ENCODE measurements at regions not wholly inside any gene's neighbourhood (a gene's known extent, or its start where the extent isn't known, plus 50 kb on each side); places are given as distances from the start of the nearest gene placed in this dataset.

DNA sequence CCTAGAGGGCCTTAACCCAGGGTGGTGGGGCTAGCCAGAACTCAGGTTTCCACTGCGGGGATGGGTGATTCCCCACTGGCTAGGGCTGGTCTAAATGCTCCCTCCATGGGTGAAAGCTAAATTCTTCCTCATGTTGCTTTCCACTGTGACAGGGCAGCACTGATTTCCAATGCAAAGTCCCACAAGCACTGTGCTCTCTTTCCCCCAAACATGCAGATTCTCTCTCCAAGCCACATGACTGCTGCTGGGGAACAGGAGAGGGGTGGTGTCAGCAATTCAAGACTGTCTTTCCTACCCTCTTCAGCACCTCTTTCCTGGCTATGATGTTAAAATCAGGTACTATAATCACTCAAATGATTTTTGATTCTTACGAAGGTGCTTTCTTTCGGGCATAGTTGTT, 215.5 kb downstream of the RWDD3 start:
- H3K4me2 ChIP-seq = no peak overlapping the region
- no peaks in the 10 kb centered on the region for H4K20me1 ChIP-seq
- no peak overlapping the region for H3K27ac ChIP-seq
- no peaks in the 10 kb centered on the region for H3K4me1 ChIP-seq
- no peaks in the 10 kb centered on the region for H3K9me3 ChIP-seq
- H3K4me3 ChIP-seq = no peak overlapping the region
- no peak overlapping the region for H3K9ac ChIP-seq
- H3K27me3 ChIP-seq = no peaks in the 10 kb centered on the region
- no peaks in the 10 kb centered on the region for H3K36me3 ChIP-seq
- no peak for TF ChIP-seq Cebpa-rat (IDR thresholded peaks at IDR 0.05)

DNA sequence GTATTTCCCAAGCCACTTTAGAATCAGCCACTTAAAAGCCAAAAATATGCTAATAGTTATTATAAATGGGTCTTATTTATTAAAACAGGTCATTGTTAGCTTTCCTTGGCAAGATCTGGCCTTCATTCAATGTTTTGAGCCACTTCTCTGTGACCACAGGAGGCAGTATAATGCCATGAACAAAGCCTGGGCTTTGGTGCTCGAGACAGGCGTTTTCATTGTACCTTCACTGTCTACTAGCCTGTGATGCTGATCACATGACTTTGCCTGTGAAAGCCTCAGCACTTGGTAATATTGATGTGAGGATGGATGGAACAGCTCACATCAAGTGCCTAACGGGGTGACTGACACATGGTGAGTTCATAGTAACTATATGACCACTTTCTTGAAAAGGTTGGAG, 217.0 kb downstream of the RWDD3 start:
- no peak overlapping the region for H3K4me3 ChIP-seq
- no peak overlapping the region for H3K9ac ChIP-seq
- H3K36me3 ChIP-seq = no peaks in the 10 kb centered on the region
- H4K20me1 ChIP-seq = no peaks in the 10 kb centered on the region
- no peaks in the 10 kb centered on the region for H3K4me1 ChIP-seq
- no peak overlapping the region for H3K4me2 ChIP-seq
- no peak for TF ChIP-seq Cebpa-rat (IDR thresholded peaks at IDR 0.05)
- no peaks in the 10 kb centered on the region for H3K27me3 ChIP-seq
- H3K9me3 ChIP-seq = no peaks in the 10 kb centered on the region
- H3K27ac ChIP-seq = no peak overlapping the region

DNA sequence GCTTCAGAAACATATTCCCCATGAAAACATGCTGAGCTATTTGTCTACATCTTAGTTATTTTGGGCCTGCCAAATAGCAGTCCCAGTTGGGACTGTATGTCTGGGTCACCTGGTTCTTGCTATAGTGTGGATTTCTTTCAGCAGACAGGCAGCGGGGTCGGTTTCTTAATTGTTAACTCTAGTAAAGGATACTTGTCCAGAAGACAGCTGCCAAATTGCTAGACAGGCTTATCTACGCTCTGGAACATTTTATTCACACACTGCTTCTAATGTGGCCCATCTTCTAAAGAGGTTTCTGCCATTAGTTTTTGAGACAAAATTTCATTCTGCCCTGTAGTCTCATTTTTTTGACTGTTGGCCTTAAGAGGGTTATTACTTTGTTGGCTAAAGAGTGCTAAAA, 217.9 kb downstream of the RWDD3 start:
- Histone ChIP-seq H3K27me3 (no peaks in the 10 kb centered on the region), H3K9me3 (no peaks in the 10 kb centered on the region), H3K4me3 (no peak overlapping the region), H3K27ac (no peak overlapping the region), H3K4me2 (no peak overlapping the region), H4K20me1 (no peaks in the 10 kb centered on the region), H3K36me3 (no peaks in the 10 kb centered on the region), H3K9ac (no peak overlapping the region), H3K4me1 (no peaks in the 10 kb centered on the region)
- TF ChIP-seq Cebpa-rat (IDR thresholded peaks at IDR 0.05) = no peak

DNA sequence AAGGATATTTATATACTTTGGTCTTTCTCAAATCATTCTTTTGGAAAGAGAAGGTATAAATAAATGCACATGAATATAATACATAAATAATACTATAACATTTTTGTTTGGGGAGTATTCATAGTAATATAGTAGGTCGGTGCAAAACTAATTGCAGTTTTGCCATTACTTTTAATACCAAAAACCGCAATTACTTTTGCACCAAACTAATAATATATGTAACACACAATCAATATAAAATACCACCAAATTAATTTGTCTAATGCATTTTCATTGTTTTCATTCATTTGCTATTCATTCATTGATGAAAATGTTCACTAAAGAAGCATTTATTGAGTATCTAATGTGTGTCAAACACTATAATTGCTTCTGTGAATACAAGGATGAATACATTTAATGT, 219.0 kb downstream of the RWDD3 start:
- Histone ChIP-seq H3K27me3 (no peaks in the 10 kb centered on the region), H3K27ac (no peak overlapping the region), H3K9me3 (no peaks in the 10 kb centered on the region), H3K4me3 (no peak overlapping the region), H4K20me1 (no peaks in the 10 kb centered on the region), H3K4me2 (no peak overlapping the region), H3K4me1 (no peaks in the 10 kb centered on the region), H3K9ac (no peak overlapping the region), H3K36me3 (no peaks in the 10 kb centered on the region)
- TF ChIP-seq Cebpa-rat (IDR thresholded peaks at IDR 0.05) = no peak

DNA sequence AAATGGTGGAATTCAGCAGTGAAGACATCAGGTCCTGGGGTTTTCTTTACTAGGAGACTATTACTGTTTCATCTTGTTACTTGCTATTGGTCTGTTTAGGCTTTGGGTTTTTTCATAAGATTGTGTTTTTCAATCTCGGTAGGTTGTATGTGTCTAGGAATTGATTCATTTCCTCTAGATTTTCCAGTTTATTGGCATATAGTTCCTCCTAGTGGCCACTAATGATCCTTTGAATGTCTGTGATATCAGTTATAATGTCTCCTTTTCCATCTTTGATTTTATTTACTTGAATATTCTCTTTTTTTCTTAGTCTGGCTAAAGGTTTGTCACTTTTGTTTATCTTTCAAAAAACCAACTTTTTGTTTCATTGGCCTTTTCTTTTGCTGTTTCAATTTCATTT, 233.0 kb downstream of the RWDD3 start:
- Histone ChIP-seq H3K4me3 (no peak overlapping the region), H3K4me1 (no peaks in the 10 kb centered on the region), H3K27ac (no peak overlapping the region), H3K9me3 (0 out of 2 replicates have a peak, but pooled peaks cover 5% of the 10 kb centered on the region), H4K20me1 (no peaks in the 10 kb centered on the region), H3K27me3 (no peaks in the 10 kb centered on the region), H3K36me3 (no peaks in the 10 kb centered on the region), H3K4me2 (no peak overlapping the region), H3K9ac (no peak overlapping the region)
- no peak for TF ChIP-seq Cebpa-rat (IDR thresholded peaks at IDR 0.05)

DNA sequence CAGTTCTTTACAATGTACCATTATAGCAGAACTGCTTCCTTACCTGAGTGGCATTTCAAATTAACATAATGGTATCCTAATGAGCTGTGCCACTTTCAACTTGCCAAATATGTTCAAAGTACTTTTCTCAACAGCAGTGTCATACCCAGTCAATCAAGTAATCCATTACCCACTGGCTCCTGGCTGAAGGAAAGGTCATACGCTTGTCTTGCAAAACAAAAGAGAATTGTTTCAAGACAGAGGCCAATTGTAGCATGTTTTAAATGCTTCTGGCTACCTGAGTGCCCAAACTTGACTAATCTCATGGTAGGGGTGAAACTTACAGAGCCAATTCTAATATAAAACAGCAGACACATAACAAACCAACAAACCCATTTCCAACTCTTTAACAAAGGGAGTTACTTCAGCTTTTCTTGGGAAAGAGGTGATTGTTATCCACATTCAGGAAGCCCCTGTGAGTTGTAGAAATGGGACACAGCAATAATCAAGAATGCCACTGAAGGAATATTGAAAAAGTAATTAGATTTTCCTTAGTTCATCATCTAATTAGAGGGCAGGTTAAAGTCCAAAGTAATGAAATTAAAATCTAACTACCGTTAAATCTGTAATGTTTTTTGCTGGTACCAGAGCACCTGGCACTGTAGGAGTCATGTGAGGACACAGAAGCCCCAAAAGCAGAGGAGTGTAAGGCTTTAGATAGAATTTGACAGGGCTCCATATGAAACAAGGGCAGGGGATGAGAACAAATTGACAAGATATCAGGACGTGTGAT, 241.9 kb downstream of the RWDD3 start:
- Histone ChIP-seq H3K9ac (no peak overlapping the region), H3K4me3 (no peak overlapping the region), H3K27ac (no peak overlapping the region), H4K20me1 (no peaks in the 10 kb centered on the region), H3K4me2 (no peak overlapping the region), H3K36me3 (no peaks in the 10 kb centered on the region), H3K27me3 (no peaks in the 10 kb centered on the region), H3K9me3 (peaks cover 18% of the 10 kb centered on the region), H3K4me1 (no peaks in the 10 kb centered on the region)
- no peak for TF ChIP-seq Cebpa-rat (IDR thresholded peaks at IDR 0.05)

DNA sequence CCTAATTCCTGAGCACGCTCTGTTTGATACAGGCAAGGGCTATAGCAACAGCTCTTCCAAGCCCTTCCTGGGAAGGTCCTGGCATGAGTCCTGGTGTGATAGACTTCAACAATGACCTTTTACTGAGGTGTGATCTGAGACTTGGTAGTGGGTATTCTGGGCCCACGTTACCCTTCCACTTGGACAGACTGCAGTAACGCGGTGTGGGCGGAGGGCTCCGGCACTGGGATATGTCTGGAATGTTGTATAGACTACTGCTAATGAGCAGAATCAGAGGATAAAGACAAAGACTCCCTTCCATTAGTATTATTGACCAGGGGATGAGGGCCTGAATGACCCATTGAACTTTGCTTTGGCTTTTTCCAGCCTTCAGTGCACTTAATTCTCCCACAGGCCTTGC, 262.3 kb downstream of the RWDD3 start:
- H3K4me1 ChIP-seq = no peaks in the 10 kb centered on the region
- no peaks in the 10 kb centered on the region for H3K9me3 ChIP-seq
- no peaks in the 10 kb centered on the region for H3K36me3 ChIP-seq
- no peak overlapping the region for H3K4me3 ChIP-seq
- no peak overlapping the region for H3K4me2 ChIP-seq
- no peak overlapping the region for H3K9ac ChIP-seq
- no peak overlapping the region for H3K27ac ChIP-seq
- no peak for TF ChIP-seq Cebpa-rat (IDR thresholded peaks at IDR 0.05)
- no peaks in the 10 kb centered on the region for H3K27me3 ChIP-seq
- H4K20me1 ChIP-seq = no peaks in the 10 kb centered on the region

DNA sequence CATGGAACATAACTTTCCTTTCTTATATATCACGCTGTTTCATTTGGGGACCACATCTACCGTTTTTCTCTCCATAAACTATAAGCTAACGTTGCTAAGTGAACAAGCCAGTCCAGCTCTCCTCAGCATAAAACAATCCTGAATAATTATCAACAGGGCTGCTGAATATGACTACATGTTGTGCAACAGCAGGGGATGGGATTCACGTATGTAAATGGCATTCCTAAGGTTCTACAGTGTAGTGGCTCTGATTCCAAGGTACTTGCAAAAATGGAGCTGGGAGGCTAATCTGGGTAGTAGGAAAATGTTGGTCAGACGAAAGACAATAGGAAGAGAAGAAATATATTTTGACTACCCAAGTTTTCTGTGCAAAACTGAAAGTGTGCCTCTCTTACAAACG, 262.8 kb downstream of the RWDD3 start:
- Histone ChIP-seq H4K20me1 (no peaks in the 10 kb centered on the region), H3K4me2 (no peak overlapping the region), H3K36me3 (no peaks in the 10 kb centered on the region), H3K4me3 (no peak overlapping the region), H3K27me3 (no peaks in the 10 kb centered on the region), H3K4me1 (no peaks in the 10 kb centered on the region), H3K9me3 (no peaks in the 10 kb centered on the region), H3K27ac (no peak overlapping the region), H3K9ac (no peak overlapping the region)
- no peak for TF ChIP-seq Cebpa-rat (IDR thresholded peaks at IDR 0.05)

DNA sequence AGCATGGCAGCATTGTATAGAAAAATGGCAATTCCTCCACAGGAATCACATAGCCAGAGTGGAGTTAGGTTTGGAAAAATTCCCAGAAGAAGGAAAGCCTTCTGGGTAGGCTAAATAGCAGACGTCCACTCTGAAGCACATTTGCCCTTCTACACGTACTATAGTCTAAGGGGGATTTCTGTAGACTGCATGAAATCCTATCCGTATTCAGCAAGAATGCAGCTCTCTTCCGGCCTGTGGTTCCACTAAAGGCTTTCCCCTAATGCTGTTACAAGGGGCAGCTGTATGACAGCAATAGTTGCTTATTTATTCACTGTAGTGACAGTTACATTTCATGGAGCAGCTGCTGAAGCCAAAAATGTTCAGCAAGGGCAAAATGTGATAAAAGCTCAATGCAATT, 263.6 kb downstream of the RWDD3 start:
- Histone ChIP-seq H3K9me3 (no peaks in the 10 kb centered on the region), H3K9ac (no peak overlapping the region), H3K36me3 (no peaks in the 10 kb centered on the region), H3K4me3 (no peak overlapping the region), H4K20me1 (no peaks in the 10 kb centered on the region), H3K4me1 (no peaks in the 10 kb centered on the region), H3K4me2 (no peak overlapping the region), H3K27ac (no peak overlapping the region), H3K27me3 (no peaks in the 10 kb centered on the region)
- TF ChIP-seq Cebpa-rat (IDR thresholded peaks at IDR 0.05) = no peak

DNA sequence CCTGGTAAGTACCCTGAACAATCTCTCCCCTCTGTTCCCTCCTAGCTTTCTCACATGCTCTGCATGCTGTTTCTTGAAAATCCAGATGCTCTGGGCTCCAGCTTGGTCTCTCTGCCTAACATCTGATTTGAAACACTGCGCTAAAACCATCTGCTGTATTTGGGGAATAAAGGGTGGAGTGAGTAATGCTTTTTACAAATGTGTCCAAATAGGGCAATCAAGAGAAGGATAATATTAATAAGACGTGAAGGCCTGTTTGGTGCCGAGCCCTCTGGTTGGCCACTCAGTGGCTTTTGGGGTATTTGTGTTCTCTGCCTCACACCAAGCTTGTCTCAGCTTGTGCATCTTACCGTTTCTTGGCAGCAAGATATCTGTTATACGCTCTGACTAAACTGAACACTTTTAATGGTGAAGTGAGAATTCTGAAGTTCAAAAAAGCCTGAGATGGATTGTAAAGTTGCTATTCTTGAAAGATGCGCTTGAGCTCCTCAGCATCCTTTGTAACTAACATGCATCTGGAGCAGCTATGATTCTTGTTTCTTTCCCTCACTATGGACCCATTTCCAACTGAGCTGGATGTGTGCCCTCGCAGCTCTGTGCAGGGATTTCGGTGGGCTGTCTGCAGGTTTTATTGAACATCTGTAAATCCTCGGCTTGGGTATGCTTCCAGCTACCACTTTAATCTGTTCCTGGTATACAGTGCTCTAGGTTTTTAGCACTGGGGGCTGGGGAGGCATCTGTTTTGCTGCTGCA, 269.4 kb downstream of the RWDD3 start:
- H3K4me2 ChIP-seq = no peak overlapping the region

More for the DNA sequence above, 269.4 kb downstream of the RWDD3 start:
- H3K27me3 ChIP-seq = no peaks in the 10 kb centered on the region
- H3K4me1 ChIP-seq = no peaks in the 10 kb centered on the region
- H3K27ac ChIP-seq = no peak overlapping the region
- H3K4me3 ChIP-seq = no peak overlapping the region
- TF ChIP-seq Cebpa-rat (IDR thresholded peaks at IDR 0.05) = no peak
- no peak overlapping the region for H3K9ac ChIP-seq
- H4K20me1 ChIP-seq = no peaks in the 10 kb centered on the region
- no peaks in the 10 kb centered on the region for H3K9me3 ChIP-seq
- H3K36me3 ChIP-seq = no peaks in the 10 kb centered on the region
